Ovary (tissue), 3 donors: ENCODE measurements at regions not wholly inside any gene's neighbourhood (a gene's known extent, or its start where the extent isn't known, plus 50 kb on each side); places are given as distances from the start of the nearest gene placed in this dataset.

Source experiments
- CTCF ChIP-seq, 3 donors: fragments of 450-650 bp in 2 of 3; fragments of 200-600 bp in 1 of 3; IDR thresholded peaks; one replicate each; pipeline versions ENCODE4 v1.5.1 to v1.8.0; 2016 to 2022; ENCODE audit warnings: antibody characterized with exemption in 3 of 3, mild to moderate bottlenecking in 1 of 3
- POLR2A ChIP-seq: fragments of 450-650 bp; IDR thresholded peaks from one replicate; pipeline ENCODE4 v1.6.1; 2017; ENCODE audit warnings: antibody characterized with exemption, mild to moderate bottlenecking, moderate library complexity
- donor health status: DM: no; HTN: no; CAD: no.

GRCh38 chr11:19558189-19558986, 154.2 kb upstream of the NAV2 start:
- no peak for TF ChIP-seq CTCF (IDR thresholded peaks at IDR 0.05)
- TF ChIP-seq POLR2A = no peak
